BLaER1 (cell line): ENCODE measurements at regions not wholly inside any gene's neighbourhood (a gene's known extent, or its start where the extent isn't known, plus 50 kb on each side); places are given as distances from the start of the nearest gene placed in this dataset.

Source experiments
- H3K27ac ChIP-seq: shearing (Covaris generic); formaldehyde crosslinking; 2 replicates; pipeline ENCODE4 v1.8.1; 2022
- H3K27me3 ChIP-seq: shearing (Covaris generic); formaldehyde crosslinking; 2 replicates; pipeline ENCODE4 v1.8.1; 2022
- H3K36me3 ChIP-seq: shearing (Covaris generic); formaldehyde crosslinking; 2 replicates; pipeline ENCODE4 v1.8.1; 2022
- H3K4me1 ChIP-seq: shearing (Covaris generic); formaldehyde crosslinking; 2 replicates; pipeline ENCODE4 v1.8.1; 2022
- H3K4me2 ChIP-seq: shearing (Covaris generic); formaldehyde crosslinking; 2 replicates; pipeline ENCODE4 v1.8.1; 2022
- H3K4me3 ChIP-seq: shearing (Covaris generic); formaldehyde crosslinking; 2 replicates; pipeline ENCODE4 v1.8.1; 2022
- H3K9ac ChIP-seq: shearing (Covaris generic); formaldehyde crosslinking; 2 replicates; pipeline ENCODE4 v1.8.1; 2022
- H3K9me3 ChIP-seq: shearing (Covaris generic); formaldehyde crosslinking; 2 replicates; pipeline ENCODE4 v1.8.1; 2022
- H4K20me1 ChIP-seq: shearing (Covaris generic); formaldehyde crosslinking; 2 replicates; pipeline ENCODE4 v1.8.1; 2022
- Cebpa-rat ChIP-seq: shearing (Covaris generic); IDR thresholded peaks from 2 replicates; pipeline ENCODE4 v1.8.1; 2022

GRCh38 chr22:48686694-48687302 is 1140.9 kb downstream of the BRD1 start:
- Histone ChIP-seq H3K4me1 (peaks cover 21% of the 10 kb centered on the region), H4K20me1 (no peaks in the 10 kb centered on the region), H3K36me3 (no peaks in the 10 kb centered on the region), H3K9ac (no peak overlapping the region), H3K9me3 (no peaks in the 10 kb centered on the region), H3K4me3 (no peak overlapping the region), H3K27me3 (no peaks in the 10 kb centered on the region), H3K4me2 (no peak overlapping the region), H3K27ac (no peak overlapping the region)
- no peak for TF ChIP-seq Cebpa-rat

- TF ChIP-seq Cebpa-rat = no peak
- Histone ChIP-seq H3K9me3 (no peaks in the 10 kb centered on the region), H3K4me2 (no peak overlapping the region), H3K27me3 (no peaks in the 10 kb centered on the region), H4K20me1 (no peaks in the 10 kb centered on the region), H3K4me3 (no peak overlapping the region), H3K27ac (no peak overlapping the region), H3K4me1 (peaks cover 22% of the 10 kb centered on the region), H3K9ac (no peak overlapping the region), H3K36me3 (no peaks in the 10 kb centered on the region)
Measured at GRCh38 chr22:48685767-48686166, 1141.9 kb downstream of the BRD1 start.

DNA sequence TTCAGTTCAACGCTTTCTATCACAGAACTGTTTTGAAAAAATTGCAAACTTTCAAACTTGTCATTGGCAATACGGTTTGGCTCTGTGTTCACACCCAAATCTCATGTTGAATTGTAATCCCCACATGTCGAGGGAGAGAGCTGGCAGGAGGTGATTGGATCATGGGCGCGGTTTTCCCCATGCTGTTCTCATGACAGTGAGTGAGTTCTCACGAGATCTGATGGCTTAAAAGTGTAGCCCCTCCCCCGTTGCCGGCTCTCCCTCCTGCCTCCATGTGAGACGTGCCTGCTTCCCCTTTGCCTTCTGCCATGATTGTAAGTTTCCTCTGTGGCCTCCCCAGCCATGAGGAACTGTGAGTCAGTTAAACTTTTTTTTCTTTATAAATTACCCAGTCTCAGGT is 1144.0 kb downstream of the BRD1 start:
- no peak overlapping the region for H3K9ac ChIP-seq
- H3K4me2 ChIP-seq = no peak overlapping the region
- no peaks in the 10 kb centered on the region for H3K27me3 ChIP-seq
- H3K9me3 ChIP-seq = no peaks in the 10 kb centered on the region
- H3K27ac ChIP-seq = no peak overlapping the region
- H3K36me3 ChIP-seq = no peaks in the 10 kb centered on the region
- TF ChIP-seq Cebpa-rat = no peak
- H4K20me1 ChIP-seq = no peaks in the 10 kb centered on the region
- peaks cover 39% of the 10 kb centered on the region for H3K4me1 ChIP-seq
- no peak overlapping the region for H3K4me3 ChIP-seq

GRCh38 chr22:48682504-48682903 is 1145.2 kb downstream of the BRD1 start:
- no peak overlapping the region for H3K9ac ChIP-seq
- H4K20me1 ChIP-seq = no peaks in the 10 kb centered on the region
- H3K9me3 ChIP-seq = no peaks in the 10 kb centered on the region
- H3K27me3 ChIP-seq = no peaks in the 10 kb centered on the region
- peaks cover 50% of the 10 kb centered on the region for H3K4me1 ChIP-seq
- peak overlapping the region; percentile 38 for H3K4me2 ChIP-seq
- H3K36me3 ChIP-seq = no peaks in the 10 kb centered on the region
- H3K27ac ChIP-seq = no peak overlapping the region
- TF ChIP-seq Cebpa-rat = no peak
- H3K4me3 ChIP-seq = no peak overlapping the region

GRCh38 chr22:48680601-48681000 is 1147.1 kb downstream of the BRD1 start:
- Histone ChIP-seq H3K27me3 (no peaks in the 10 kb centered on the region), H4K20me1 (no peaks in the 10 kb centered on the region), H3K36me3 (no peaks in the 10 kb centered on the region), H3K4me2 (no peak overlapping the region; the same call in 1 of the 2 replicates), H3K4me1 (peaks cover 57% of the 10 kb centered on the region), H3K9ac (no peak overlapping the region), H3K4me3 (no peak overlapping the region), H3K9me3 (no peaks in the 10 kb centered on the region), H3K27ac (peak overlapping the region; percentile 13; the same call in 1 of the 2 replicates)
- TF ChIP-seq Cebpa-rat = no peak

- H3K9ac ChIP-seq = no peak overlapping the region
- peaks cover 57% of the 10 kb centered on the region for H3K4me1 ChIP-seq
Measured at GRCh38 chr22:48679656-48680555, 1147.8 kb downstream of the BRD1 start.

DNA sequence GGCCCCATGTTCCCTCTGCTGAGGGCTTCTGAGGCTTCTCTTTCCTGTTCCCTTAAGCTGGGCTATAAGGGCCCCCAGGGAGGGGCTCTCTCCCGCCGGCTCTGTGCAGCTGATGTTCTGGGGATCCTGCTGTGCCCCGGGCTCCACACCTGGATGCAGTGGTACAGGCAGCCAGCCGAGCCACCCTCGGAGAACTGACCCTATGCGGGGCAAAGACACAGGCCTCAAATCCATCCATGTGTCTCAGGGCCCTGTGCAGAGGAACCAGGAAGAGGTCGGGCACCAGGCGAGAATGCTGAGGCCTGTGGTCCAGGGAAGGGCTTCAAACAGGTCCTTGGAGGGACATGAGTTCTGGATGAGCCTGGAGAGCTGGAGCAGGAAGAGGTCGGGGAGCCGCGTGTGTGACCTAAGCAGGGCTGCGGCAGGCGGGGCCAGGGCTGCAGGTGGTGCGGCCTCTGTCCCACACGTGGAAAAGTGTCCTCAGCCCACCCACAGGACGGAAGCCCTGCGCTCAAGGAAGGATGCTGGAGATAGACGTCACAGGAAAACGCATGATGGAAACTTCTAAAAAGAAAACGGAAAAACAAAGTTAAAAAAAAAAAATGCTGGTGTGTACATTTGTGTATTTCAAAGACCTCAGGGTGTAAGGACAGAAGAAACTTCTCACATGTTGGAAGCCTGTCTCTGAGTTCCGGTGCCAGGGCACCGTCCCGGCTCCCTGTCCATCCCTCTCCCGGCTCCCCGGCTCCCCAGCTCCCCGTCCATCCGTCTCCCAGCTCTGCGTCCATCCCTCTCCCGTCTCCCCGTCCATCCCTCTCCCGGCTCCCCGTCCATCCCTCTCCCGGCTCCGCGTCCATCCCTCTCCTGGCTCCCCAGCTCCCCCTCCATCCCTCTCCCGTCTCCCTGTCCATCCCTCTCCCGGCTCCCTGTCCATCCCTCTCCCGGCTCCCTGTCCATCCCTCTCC is 1149.2 kb downstream of the BRD1 start:
- TF ChIP-seq Cebpa-rat = no peak
- Histone ChIP-seq H3K4me2 (peak overlapping the region; percentile 86), H3K9me3 (peaks cover 10% of the 10 kb centered on the region), H3K4me3 (peak overlapping the region; percentile 28; the same call in 1 of the 2 replicates), H3K27me3 (no peaks in the 10 kb centered on the region), H4K20me1 (no peaks in the 10 kb centered on the region), H3K27ac (peak overlapping the region; percentile 83), H3K4me1 (peaks cover 57% of the 10 kb centered on the region), H3K9ac (peak overlapping the region; percentile 69), H3K36me3 (peaks cover 2% of the 10 kb centered on the region; the same call in 1 of the 2 replicates)

More at GRCh38 chr22:48679656-48680555, 1147.8 kb downstream of the BRD1 start:
- Histone ChIP-seq H3K4me3 (no peak overlapping the region), H3K27ac (peak overlapping the region; percentile 13; the same call in 1 of the 2 replicates), H3K36me3 (no peaks in the 10 kb centered on the region), H4K20me1 (no peaks in the 10 kb centered on the region), H3K4me2 (peak overlapping the region; percentile 37; the same call in 1 of the 2 replicates), H3K27me3 (no peaks in the 10 kb centered on the region), H3K9me3 (no peaks in the 10 kb centered on the region)
- no peak for TF ChIP-seq Cebpa-rat

- no peaks in the 10 kb centered on the region for H3K27me3 ChIP-seq
- peak overlapping the region; percentile 83 for H3K27ac ChIP-seq
- H3K4me1 ChIP-seq = peaks cover 48% of the 10 kb centered on the region
- H3K9me3 ChIP-seq = peaks cover 18% of the 10 kb centered on the region
- peak overlapping the region; percentile 86 for H3K4me2 ChIP-seq
- no peaks in the 10 kb centered on the region for H4K20me1 ChIP-seq
- peak overlapping the region; percentile 69 for H3K9ac ChIP-seq
- peak overlapping the region; percentile 28; the same call in 1 of the 2 replicates for H3K4me3 ChIP-seq
- H3K36me3 ChIP-seq = peaks cover 10% of the 10 kb centered on the region; the same call in 1 of the 2 replicates
- TF ChIP-seq Cebpa-rat = no peak
Measured at GRCh38 chr22:48677621-48678020, 1150.1 kb downstream of the BRD1 start.

GRCh38 chr22:48677168-48677520 is 1150.5 kb downstream of the BRD1 start:
- TF ChIP-seq Cebpa-rat = no peak

More at GRCh38 chr22:48677168-48677520, 1150.5 kb downstream of the BRD1 start:
- H3K36me3 ChIP-seq = peaks cover 10% of the 10 kb centered on the region; the same call in 1 of the 2 replicates
- H3K4me2 ChIP-seq = peak overlapping the region; percentile 86
- peak overlapping the region; percentile 83 for H3K27ac ChIP-seq
- no peak overlapping the region; the same call in 1 of the 2 replicates for H3K4me3 ChIP-seq
- H4K20me1 ChIP-seq = no peaks in the 10 kb centered on the region
- no peak overlapping the region for H3K9ac ChIP-seq
- H3K4me1 ChIP-seq = peaks cover 44% of the 10 kb centered on the region
- H3K9me3 ChIP-seq = peaks cover 23% of the 10 kb centered on the region
- H3K27me3 ChIP-seq = no peaks in the 10 kb centered on the region
